ENCODE measurements at regions not wholly inside any gene's neighbourhood (a gene's known extent, or its start where the extent isn't known, plus 50 kb on each side); places are given as distances from the start of the nearest gene placed in this dataset.

DNA sequence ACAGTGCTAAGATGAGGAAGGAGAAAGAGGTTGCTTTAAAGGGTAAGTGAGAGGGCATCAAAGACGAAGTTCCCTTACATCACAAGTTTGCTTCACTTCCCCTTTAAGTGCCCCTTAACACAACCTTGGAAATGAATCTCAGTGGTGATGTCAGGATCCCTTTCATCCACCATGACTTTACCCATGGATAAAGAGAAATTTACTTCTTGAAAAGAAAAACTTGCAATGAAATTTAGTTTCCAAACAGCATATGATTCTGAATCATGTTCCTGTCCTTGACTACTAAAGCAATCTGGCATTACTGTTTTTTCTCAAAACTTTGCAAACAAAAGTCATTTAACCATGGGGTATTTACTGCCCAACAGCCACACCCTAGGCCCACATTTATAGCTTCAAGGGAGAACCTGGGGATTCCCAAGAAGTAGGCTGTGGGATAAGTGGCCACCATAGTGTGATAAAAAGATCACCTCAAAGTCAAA, 135.9 kb downstream of the ITGB8 start:
- no peak for DNase-seq (ENCODE audit: low read depth)
- no peaks in the 10 kb centered on the region for H3K27me3 ChIP-seq (replicated peaks; ENCODE audit: control insufficient read depth, insufficient read depth, low read length)
- no peaks in the 10 kb centered on the region for H3K36me3 ChIP-seq (ENCODE audit: control insufficient read depth, insufficient read depth, low read length, severe bottlenecking)
- H3K9me3 ChIP-seq (ENCODE audit: control insufficient read depth, low read length), result no peaks in the 10 kb centered on the region
- no peak overlapping the region for H3K9ac ChIP-seq (ENCODE audit: low read length)
- no peaks in the 10 kb centered on the region for H3K4me1 ChIP-seq (ENCODE audit: control insufficient read depth, insufficient read depth, low read length)
- no peak overlapping the region for H3K4me3 ChIP-seq (ENCODE audit: low read length)

DNA sequence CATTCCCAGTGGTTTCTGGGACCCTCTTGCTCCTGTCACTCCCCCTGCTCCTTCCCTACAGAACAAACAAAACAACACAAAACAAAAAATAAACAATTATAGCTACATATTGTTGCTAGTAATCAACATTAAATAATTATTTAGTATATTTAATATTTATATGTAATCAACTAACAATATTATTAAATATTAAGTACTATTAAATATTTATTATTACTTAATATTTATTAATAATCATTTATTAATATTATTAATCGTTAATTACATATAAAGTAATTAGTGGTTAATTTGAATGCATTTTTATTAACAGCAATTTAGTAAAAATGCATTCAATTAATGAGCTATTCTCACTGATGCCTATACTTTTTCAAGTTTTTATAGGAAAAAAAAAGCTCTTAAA, 139.4 kb downstream of the ITGB8 start:
- H3K9ac ChIP-seq (ENCODE audit: low read length), result no peak overlapping the region
- no peaks in the 10 kb centered on the region for H3K9me3 ChIP-seq (ENCODE audit: control insufficient read depth, low read length)
- H3K27me3 ChIP-seq (replicated peaks; ENCODE audit: control insufficient read depth, insufficient read depth, low read length), result no peaks in the 10 kb centered on the region
- H3K36me3 ChIP-seq (ENCODE audit: control insufficient read depth, insufficient read depth, low read length, severe bottlenecking), result no peaks in the 10 kb centered on the region
- DNase-seq (ENCODE audit: low read depth), result no peak
- H3K4me1 ChIP-seq (ENCODE audit: control insufficient read depth, insufficient read depth, low read length), result peaks cover 15% of the 10 kb centered on the region
- no peak overlapping the region for H3K4me3 ChIP-seq (ENCODE audit: low read length)

GRCh38 chr7:20470726-20471125, 140.0 kb downstream of the ITGB8 start:
- no peaks in the 10 kb centered on the region for H3K36me3 ChIP-seq (ENCODE audit: control insufficient read depth, insufficient read depth, low read length, severe bottlenecking)
- no peaks in the 10 kb centered on the region for H3K9me3 ChIP-seq (ENCODE audit: control insufficient read depth, low read length)
- no peak overlapping the region for H3K9ac ChIP-seq (ENCODE audit: low read length)
- DNase-seq (ENCODE audit: low read depth), result no peak
- H3K27me3 ChIP-seq (replicated peaks; ENCODE audit: control insufficient read depth, insufficient read depth, low read length), result no peaks in the 10 kb centered on the region
- no peak overlapping the region for H3K4me3 ChIP-seq (ENCODE audit: low read length)
- peaks cover 15% of the 10 kb centered on the region for H3K4me1 ChIP-seq (ENCODE audit: control insufficient read depth, insufficient read depth, low read length)

DNA sequence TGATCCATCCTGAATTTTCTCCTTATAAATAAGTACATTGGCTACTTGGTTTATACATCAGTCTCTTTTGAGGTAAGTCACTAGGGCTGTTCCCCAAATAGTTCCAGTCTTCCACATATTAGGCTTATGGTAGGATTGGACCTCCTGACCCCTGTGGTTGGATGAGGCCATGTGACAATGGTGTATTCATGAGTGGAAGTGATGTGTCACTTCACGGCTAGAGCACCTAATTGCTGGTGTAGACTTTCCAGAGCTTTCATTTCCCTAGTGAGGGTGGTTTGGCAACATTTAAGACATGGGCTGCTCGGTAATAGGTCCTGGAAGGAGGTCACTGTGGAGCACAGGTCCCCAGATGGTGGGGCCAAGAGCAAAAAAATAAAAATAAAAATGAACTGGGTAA, 141.2 kb upstream of the ABCB5 start:
- Histone ChIP-seq H3K9ac (ENCODE audit: low read length) (no peak overlapping the region), H3K4me3 (ENCODE audit: low read length) (no peak overlapping the region), H3K27me3 (replicated peaks; ENCODE audit: control insufficient read depth, insufficient read depth, low read length) (no peaks in the 10 kb centered on the region), H3K36me3 (ENCODE audit: control insufficient read depth, insufficient read depth, low read length, severe bottlenecking) (no peaks in the 10 kb centered on the region), H3K9me3 (ENCODE audit: control insufficient read depth, low read length) (no peaks in the 10 kb centered on the region), H3K4me1 (ENCODE audit: control insufficient read depth, insufficient read depth, low read length) (peaks cover 19% of the 10 kb centered on the region)
- no peak for DNase-seq (ENCODE audit: low read depth)

GRCh38 chr7:20475756-20476155, 139.7 kb upstream of the ABCB5 start:
- Histone ChIP-seq H3K27me3 (replicated peaks; ENCODE audit: control insufficient read depth, insufficient read depth, low read length) (no peaks in the 10 kb centered on the region), H3K4me3 (ENCODE audit: low read length) (no peak overlapping the region), H3K9me3 (ENCODE audit: control insufficient read depth, low read length) (no peaks in the 10 kb centered on the region), H3K9ac (ENCODE audit: low read length) (no peak overlapping the region), H3K4me1 (ENCODE audit: control insufficient read depth, insufficient read depth, low read length) (peaks cover 23% of the 10 kb centered on the region), H3K36me3 (ENCODE audit: control insufficient read depth, insufficient read depth, low read length, severe bottlenecking) (no peaks in the 10 kb centered on the region)
- no peak for DNase-seq (ENCODE audit: low read depth)

DNA sequence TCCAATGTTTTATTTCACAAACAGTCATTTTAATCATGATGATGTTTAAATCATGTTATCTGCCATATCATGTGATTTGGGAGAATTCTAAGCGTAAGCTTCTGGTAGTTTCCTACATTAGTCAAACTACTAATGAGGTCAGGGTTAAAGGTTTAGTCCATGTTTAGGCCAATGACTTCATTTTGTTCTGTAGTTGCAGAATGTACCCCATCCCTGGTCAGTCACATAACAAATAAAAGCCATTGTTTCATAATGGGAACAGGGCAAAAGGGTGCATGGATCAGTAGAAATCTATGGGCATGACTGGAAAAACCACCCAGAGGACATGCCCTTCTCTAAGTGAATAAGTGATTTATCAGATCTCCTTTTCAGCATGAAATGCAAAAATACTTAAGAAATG, 138.4 kb upstream of the ABCB5 start:
- Histone ChIP-seq H3K27me3 (replicated peaks; ENCODE audit: control insufficient read depth, insufficient read depth, low read length) (no peaks in the 10 kb centered on the region), H3K4me1 (ENCODE audit: control insufficient read depth, insufficient read depth, low read length) (peaks cover 22% of the 10 kb centered on the region), H3K9me3 (ENCODE audit: control insufficient read depth, low read length) (no peaks in the 10 kb centered on the region), H3K4me3 (ENCODE audit: low read length) (no peak overlapping the region), H3K9ac (ENCODE audit: low read length) (no peak overlapping the region), H3K36me3 (ENCODE audit: control insufficient read depth, insufficient read depth, low read length, severe bottlenecking) (no peaks in the 10 kb centered on the region)
- DNase-seq (ENCODE audit: low read depth), result no peak

- H3K9me3 ChIP-seq (ENCODE audit: control insufficient read depth, low read length), result no peaks in the 10 kb centered on the region
- H3K4me3 ChIP-seq (ENCODE audit: low read length), result no peak overlapping the region
- DNase-seq (ENCODE audit: low read depth), result no peak
- H3K9ac ChIP-seq (ENCODE audit: low read length), result no peak overlapping the region
- H3K27me3 ChIP-seq (replicated peaks; ENCODE audit: control insufficient read depth, insufficient read depth, low read length), result no peaks in the 10 kb centered on the region
- H3K36me3 ChIP-seq (ENCODE audit: control insufficient read depth, insufficient read depth, low read length, severe bottlenecking), result no peaks in the 10 kb centered on the region
- H3K4me1 ChIP-seq (ENCODE audit: control insufficient read depth, insufficient read depth, low read length), result peaks cover 7% of the 10 kb centered on the region
Measured at GRCh38 chr7:20479706-20480105, 135.8 kb upstream of the ABCB5 start.

- DNase-seq (ENCODE audit: low read depth), result no peak
Measured at GRCh38 chr7:20482071-20482470, 133.4 kb upstream of the ABCB5 start.

GRCh38 chr7:20484356-20484755, 131.1 kb upstream of the ABCB5 start:
- H3K9ac ChIP-seq (ENCODE audit: low read length), result no peak overlapping the region
- DNase-seq (ENCODE audit: low read depth), result no peak
- no peaks in the 10 kb centered on the region for H3K27me3 ChIP-seq (replicated peaks; ENCODE audit: control insufficient read depth, insufficient read depth, low read length)
- no peak overlapping the region for H3K4me3 ChIP-seq (ENCODE audit: low read length)
- H3K36me3 ChIP-seq (ENCODE audit: control insufficient read depth, insufficient read depth, low read length, severe bottlenecking), result no peaks in the 10 kb centered on the region
- peaks cover 23% of the 10 kb centered on the region for H3K9me3 ChIP-seq (ENCODE audit: control insufficient read depth, low read length)
- H3K4me1 ChIP-seq (ENCODE audit: control insufficient read depth, insufficient read depth, low read length), result peaks cover 3% of the 10 kb centered on the region

More at GRCh38 chr7:20482071-20482470, 133.4 kb upstream of the ABCB5 start:
- Histone ChIP-seq H3K27me3 (replicated peaks; ENCODE audit: control insufficient read depth, insufficient read depth, low read length) (no peaks in the 10 kb centered on the region), H3K9me3 (ENCODE audit: control insufficient read depth, low read length) (peaks cover 2% of the 10 kb centered on the region), H3K4me3 (ENCODE audit: low read length) (no peak overlapping the region), H3K36me3 (ENCODE audit: control insufficient read depth, insufficient read depth, low read length, severe bottlenecking) (no peaks in the 10 kb centered on the region), H3K9ac (ENCODE audit: low read length) (no peak overlapping the region), H3K4me1 (ENCODE audit: control insufficient read depth, insufficient read depth, low read length) (peaks cover 7% of the 10 kb centered on the region)

- no peaks in the 10 kb centered on the region for H3K27me3 ChIP-seq (replicated peaks; ENCODE audit: control insufficient read depth, insufficient read depth, low read length)
- DNase-seq (ENCODE audit: low read depth), result no peak
- H3K9ac ChIP-seq (ENCODE audit: low read length), result no peak overlapping the region
Measured at GRCh38 chr7:20488850-20489249, 126.6 kb upstream of the ABCB5 start.

GRCh38 chr7:20491284-20491683, 124.2 kb upstream of the ABCB5 start:
- Histone ChIP-seq H3K9ac (ENCODE audit: low read length) (no peak overlapping the region), H3K4me3 (ENCODE audit: low read length) (no peak overlapping the region), H3K27me3 (replicated peaks; ENCODE audit: control insufficient read depth, insufficient read depth, low read length) (no peaks in the 10 kb centered on the region), H3K4me1 (ENCODE audit: control insufficient read depth, insufficient read depth, low read length) (no peaks in the 10 kb centered on the region), H3K9me3 (ENCODE audit: control insufficient read depth, low read length) (peaks cover 26% of the 10 kb centered on the region), H3K36me3 (ENCODE audit: control insufficient read depth, insufficient read depth, low read length, severe bottlenecking) (no peaks in the 10 kb centered on the region)
- no peak for DNase-seq (ENCODE audit: low read depth)

More at GRCh38 chr7:20488850-20489249, 126.6 kb upstream of the ABCB5 start:
- H3K36me3 ChIP-seq (ENCODE audit: control insufficient read depth, insufficient read depth, low read length, severe bottlenecking), result no peaks in the 10 kb centered on the region
- peaks cover 26% of the 10 kb centered on the region for H3K9me3 ChIP-seq (ENCODE audit: control insufficient read depth, low read length)
- H3K4me1 ChIP-seq (ENCODE audit: control insufficient read depth, insufficient read depth, low read length), result no peaks in the 10 kb centered on the region
- no peak overlapping the region for H3K4me3 ChIP-seq (ENCODE audit: low read length)

DNA sequence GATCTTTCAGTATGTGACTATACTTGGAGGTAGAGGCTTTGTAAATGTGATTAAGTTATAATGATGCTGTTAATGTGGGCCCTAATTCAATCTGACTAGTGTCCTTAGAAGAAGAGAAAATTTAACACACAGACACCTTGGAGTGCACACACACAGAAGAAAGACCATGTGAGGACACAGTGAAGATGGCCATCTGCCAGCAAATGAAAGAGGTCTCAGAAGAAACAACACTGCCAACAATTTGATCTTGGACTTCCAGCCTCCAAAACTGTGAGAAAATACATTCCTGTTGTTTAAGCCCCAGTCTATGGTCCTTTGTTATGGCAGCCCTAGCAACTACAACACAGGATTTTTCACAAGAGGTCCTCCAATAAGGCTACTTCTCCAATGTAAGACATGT, 120.9 kb upstream of the ABCB5 start:
- no peak overlapping the region for H3K4me3 ChIP-seq (ENCODE audit: low read length)
- DNase-seq (ENCODE audit: low read depth), result no peak
- no peaks in the 10 kb centered on the region for H3K27me3 ChIP-seq (replicated peaks; ENCODE audit: control insufficient read depth, insufficient read depth, low read length)
- no peak overlapping the region for H3K9ac ChIP-seq (ENCODE audit: low read length)
- peaks cover 28% of the 10 kb centered on the region for H3K9me3 ChIP-seq (ENCODE audit: control insufficient read depth, low read length)
- no peaks in the 10 kb centered on the region for H3K4me1 ChIP-seq (ENCODE audit: control insufficient read depth, insufficient read depth, low read length)
- no peaks in the 10 kb centered on the region for H3K36me3 ChIP-seq (ENCODE audit: control insufficient read depth, insufficient read depth, low read length, severe bottlenecking)

Measured in adipocyte (in vitro differentiated cells).